ENCODE measurements at regions not wholly inside any gene's neighbourhood (a gene's known extent, or its start where the extent isn't known, plus 50 kb on each side); places are given as distances from the start of the nearest gene placed in this dataset.

DNA sequence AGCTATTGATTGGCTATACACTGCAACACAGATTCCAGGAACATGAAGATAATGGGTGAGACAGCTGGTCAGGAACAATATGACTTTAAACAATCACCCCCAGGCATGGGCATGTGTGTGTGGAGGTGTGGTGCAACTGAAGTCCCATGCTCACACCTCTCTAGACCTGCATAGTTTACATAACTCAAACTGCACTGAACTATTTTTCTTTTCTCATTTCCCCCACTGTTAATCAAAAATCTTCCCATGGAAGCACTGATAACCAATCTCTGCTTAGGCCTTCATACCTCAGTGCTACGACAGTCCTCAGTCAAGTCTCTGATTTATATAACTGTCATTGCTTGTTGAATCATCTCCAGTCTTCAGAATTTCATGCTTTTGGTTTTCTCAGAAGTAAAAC is 600.2 kb downstream of the NTRK3 start:
- Mint-ChIP-seq H3K27ac (no peak overlapping the region), H3K4me3 (no peak overlapping the region), H3K4me1 (no peaks in the 10 kb centered on the region), H3K9me3 (no peaks in the 10 kb centered on the region), H3K27me3 (ENCODE audit: insufficient read depth, low read depth, poor library complexity) (no peaks in the 10 kb centered on the region), H3K36me3 (ENCODE audit: low read depth) (no peaks in the 10 kb centered on the region)
- no peak overlapping the region for H2AFZ ChIP-seq
- H3K4me1 ChIP-seq (ENCODE audit: insufficient read depth), result no peaks in the 10 kb centered on the region
- H3K27ac ChIP-seq (ENCODE audit: low read depth), result no peak overlapping the region
- no peak for TF ChIP-seq STAT1 (IDR thresholded peaks at IDR 0.05; ENCODE audit: unreplicated experiment)
- TF ChIP-seq, protein P1, sequence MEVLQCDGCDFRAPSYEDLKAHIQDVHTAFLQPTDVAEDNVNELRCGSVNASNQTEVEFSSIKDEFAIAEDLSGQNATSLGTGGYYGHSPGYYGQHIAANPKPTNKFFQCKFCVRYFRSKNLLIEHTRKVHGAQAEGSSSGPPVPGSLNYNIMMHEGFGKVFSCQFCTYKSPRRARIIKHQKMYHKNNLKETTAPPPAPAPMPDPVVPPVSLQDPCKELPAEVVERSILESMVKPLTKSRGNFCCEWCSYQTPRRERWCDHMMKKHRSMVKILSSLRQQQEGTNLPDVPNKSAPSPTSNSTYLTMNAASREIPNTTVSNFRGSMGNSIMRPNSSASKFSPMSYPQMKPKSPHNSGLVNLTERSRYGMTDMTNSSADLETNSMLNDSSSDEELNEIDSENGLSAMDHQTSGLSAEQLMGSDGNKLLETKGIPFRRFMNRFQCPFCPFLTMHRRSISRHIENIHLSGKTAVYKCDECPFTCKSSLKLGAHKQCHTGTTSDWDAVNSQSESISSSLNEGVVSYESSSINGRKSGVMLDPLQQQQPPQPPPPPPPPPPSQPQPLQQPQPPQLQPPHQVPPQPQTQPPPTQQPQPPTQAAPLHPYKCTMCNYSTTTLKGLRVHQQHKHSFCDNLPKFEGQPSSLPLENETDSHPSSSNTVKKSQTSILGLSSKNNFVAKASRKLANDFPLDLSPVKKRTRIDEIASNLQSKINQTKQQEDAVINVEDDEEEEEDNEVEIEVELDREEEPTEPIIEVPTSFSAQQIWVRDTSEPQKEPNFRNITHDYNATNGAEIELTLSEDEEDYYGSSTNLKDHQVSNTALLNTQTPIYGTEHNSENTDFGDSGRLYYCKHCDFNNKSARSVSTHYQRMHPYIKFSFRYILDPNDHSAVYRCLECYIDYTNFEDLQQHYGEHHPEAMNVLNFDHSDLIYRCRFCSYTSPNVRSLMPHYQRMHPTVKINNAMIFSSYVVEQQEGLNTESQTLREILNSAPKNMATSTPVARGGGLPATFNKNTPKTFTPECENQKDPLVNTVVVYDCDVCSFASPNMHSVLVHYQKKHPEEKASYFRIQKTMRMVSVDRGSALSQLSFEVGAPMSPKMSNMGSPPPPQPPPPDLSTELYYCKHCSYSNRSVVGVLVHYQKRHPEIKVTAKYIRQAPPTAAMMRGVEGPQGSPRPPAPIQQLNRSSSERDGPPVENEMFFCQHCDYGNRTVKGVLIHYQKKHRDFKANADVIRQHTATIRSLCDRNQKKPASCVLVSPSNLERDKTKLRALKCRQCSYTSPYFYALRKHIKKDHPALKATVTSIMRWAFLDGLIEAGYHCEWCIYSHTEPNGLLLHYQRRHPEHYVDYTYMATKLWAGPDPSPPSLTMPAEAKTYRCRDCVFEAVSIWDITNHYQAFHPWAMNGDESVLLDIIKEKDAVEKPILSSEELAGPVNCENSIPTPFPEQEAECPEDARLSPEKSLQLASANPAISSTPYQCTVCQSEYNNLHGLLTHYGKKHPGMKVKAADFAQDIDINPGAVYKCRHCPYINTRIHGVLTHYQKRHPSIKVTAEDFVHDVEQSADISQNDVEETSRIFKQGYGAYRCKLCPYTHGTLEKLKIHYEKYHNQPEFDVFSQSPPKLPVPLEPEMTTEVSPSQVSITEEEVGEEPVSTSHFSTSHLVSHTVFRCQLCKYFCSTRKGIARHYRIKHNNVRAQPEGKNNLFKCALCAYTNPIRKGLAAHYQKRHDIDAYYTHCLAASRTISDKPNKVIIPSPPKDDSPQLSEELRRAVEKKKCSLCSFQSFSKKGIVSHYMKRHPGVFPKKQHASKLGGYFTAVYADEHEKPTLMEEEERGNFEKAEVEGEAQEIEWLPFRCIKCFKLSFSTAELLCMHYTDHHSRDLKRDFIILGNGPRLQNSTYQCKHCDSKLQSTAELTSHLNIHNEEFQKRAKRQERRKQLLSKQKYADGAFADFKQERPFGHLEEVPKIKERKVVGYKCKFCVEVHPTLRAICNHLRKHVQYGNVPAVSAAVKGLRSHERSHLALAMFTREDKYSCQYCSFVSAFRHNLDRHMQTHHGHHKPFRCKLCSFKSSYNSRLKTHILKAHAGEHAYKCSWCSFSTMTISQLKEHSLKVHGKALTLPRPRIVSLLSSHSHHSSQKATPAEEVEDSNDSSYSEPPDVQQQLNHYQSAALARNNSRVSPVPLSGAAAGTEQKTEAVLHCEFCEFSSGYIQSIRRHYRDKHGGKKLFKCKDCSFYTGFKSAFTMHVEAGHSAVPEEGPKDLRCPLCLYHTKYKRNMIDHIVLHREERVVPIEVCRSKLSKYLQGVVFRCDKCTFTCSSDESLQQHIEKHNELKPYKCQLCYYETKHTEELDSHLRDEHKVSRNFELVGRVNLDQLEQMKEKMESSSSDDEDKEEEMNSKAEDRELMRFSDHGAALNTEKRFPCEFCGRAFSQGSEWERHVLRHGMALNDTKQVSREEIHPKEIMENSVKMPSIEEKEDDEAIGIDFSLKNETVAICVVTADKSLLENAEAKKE (CRISPR knock-in tag; IDR thresholded peaks at IDR 0.05), result no peak
- ATAC-seq (no peak), DNase-seq (ENCODE audit: low spot score) (no peak)
- no peak overlapping the region for H3K4me2 ChIP-seq
- no peak overlapping the region for H3K4me3 ChIP-seq
- H3F3A ChIP-seq (replicated peaks; ENCODE audit: low read depth), result no peaks in the 10 kb centered on the region
- H4K20me1 ChIP-seq (replicated peaks; ENCODE audit: insufficient read depth), result no peaks in the 10 kb centered on the region
- H3K9me2 ChIP-seq (ENCODE audit: insufficient read depth), result no peaks in the 10 kb centered on the region
- H3K36me3 ChIP-seq (ENCODE audit: insufficient read depth), result no peaks in the 10 kb centered on the region
- H3K27me3 ChIP-seq (ENCODE audit: insufficient read depth), result no peaks in the 10 kb centered on the region
- no peaks in the 10 kb centered on the region for H3K79me2 ChIP-seq (replicated peaks; ENCODE audit: insufficient read depth)

DNA sequence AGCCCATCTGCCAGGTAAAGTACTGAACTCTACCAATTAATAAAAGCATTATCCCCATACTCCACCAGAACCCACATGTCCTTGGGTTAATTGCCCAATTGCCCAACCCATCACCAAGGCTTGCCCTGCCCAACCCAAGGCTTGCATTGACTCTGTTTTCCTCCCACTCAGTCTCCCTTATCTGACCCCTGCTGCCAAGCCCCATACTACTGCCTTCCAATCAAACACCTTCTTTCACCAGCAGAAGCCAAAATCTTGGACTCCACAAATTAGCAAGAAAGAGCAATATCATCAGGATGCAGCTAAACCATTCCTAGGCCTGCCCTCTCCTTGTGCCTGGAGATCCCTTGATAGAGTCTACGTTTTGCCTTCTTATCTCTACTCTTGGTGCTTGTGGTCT is 602.9 kb downstream of the NTRK3 start:
- Mint-ChIP-seq H3K27me3 (ENCODE audit: insufficient read depth, low read depth, poor library complexity) (peaks cover 2% of the 10 kb centered on the region), H3K9me3 (no peaks in the 10 kb centered on the region), H3K36me3 (ENCODE audit: low read depth) (no peaks in the 10 kb centered on the region), H3K4me3 (no peak overlapping the region), H3K4me1 (no peaks in the 10 kb centered on the region), H3K27ac (no peak overlapping the region)
- no peaks in the 10 kb centered on the region for H3K27me3 ChIP-seq (ENCODE audit: insufficient read depth)
- no peaks in the 10 kb centered on the region for H3K9me2 ChIP-seq (ENCODE audit: insufficient read depth)
- no peak overlapping the region for H3K27ac ChIP-seq (ENCODE audit: low read depth)
- no peaks in the 10 kb centered on the region for H3K36me3 ChIP-seq (ENCODE audit: insufficient read depth)
- ATAC-seq, result no peak
- no peaks in the 10 kb centered on the region for H3K4me1 ChIP-seq (ENCODE audit: insufficient read depth)
- TF ChIP-seq REST (IDR thresholded peaks at IDR 0.05; ENCODE audit: unreplicated experiment) (no peak), JUNB (IDR thresholded peaks at IDR 0.05; ENCODE audit: unreplicated experiment) (no peak), NANOG (IDR thresholded peaks at IDR 0.05; ENCODE audit: borderline replicate concordance) (no peak), CREB1 (CRISPR knock-in tag; IDR thresholded peaks at IDR 0.05; ENCODE audit: low read depth) (no peak), STAT1 (IDR thresholded peaks at IDR 0.05; ENCODE audit: unreplicated experiment) (no peak), EZH2 (IDR thresholded peaks at IDR 0.05; ENCODE audit: low read depth, unreplicated experiment) (no peak), ZNF331 (CRISPR knock-in tag; IDR thresholded peaks at IDR 0.05; ENCODE audit: low read depth) (no peak), ETS1 (IDR thresholded peaks at IDR 0.05) (no peak)
- DNase-seq (ENCODE audit: low spot score), result no peak
- no peaks in the 10 kb centered on the region for H4K20me1 ChIP-seq (replicated peaks; ENCODE audit: insufficient read depth)
- H3K79me2 ChIP-seq (replicated peaks; ENCODE audit: insufficient read depth), result no peaks in the 10 kb centered on the region
- no peak overlapping the region for H3K4me3 ChIP-seq
- H2AFZ ChIP-seq, result no peak overlapping the region
- no peaks in the 10 kb centered on the region for H3F3A ChIP-seq (replicated peaks; ENCODE audit: low read depth)
- H3K4me2 ChIP-seq, result no peak overlapping the region
